BLaER1 treated with 17β-estradiol and CSF1 and Interleukin-3, amounts not matched to agents 10 nM and 100 nM (cell line): ENCODE measurements at regions not wholly inside any gene's neighbourhood (a gene's known extent, or its start where the extent isn't known, plus 50 kb on each side); places are given as distances from the start of the nearest gene placed in this dataset.
"Not testable (repeated sequence)": the region's sequence is repeated elsewhere in the genome, so short reads cannot be mapped to it uniquely, and the experiment has no call there.

Experiments used
- H3K27ac ChIP-seq, 11 experiments: shearing (Covaris generic); formaldehyde crosslinking; 2 replicates each; pipeline ENCODE4 v1.8.1; 2022
- H3K27me3 ChIP-seq, 11 experiments: shearing (Covaris generic); formaldehyde crosslinking; 2 replicates each; pipeline ENCODE4 v1.8.1; 2022
- H3K36me3 ChIP-seq, 11 experiments: shearing (Covaris generic); formaldehyde crosslinking; 2 replicates each; pipeline ENCODE4 v1.8.1; 2022
- H3K4me1 ChIP-seq, 10 experiments: shearing (Covaris generic); formaldehyde crosslinking; 2 replicates each; pipeline ENCODE4 v1.8.1; 2022
- H3K4me2 ChIP-seq, 11 experiments: shearing (Covaris generic); formaldehyde crosslinking; 2 replicates each; pipeline ENCODE4 v1.8.1; 2022
- H3K4me3 ChIP-seq, 10 experiments: shearing (Covaris generic); formaldehyde crosslinking; 2 replicates each; pipeline ENCODE4 v1.8.1; 2022
- H3K9ac ChIP-seq, 11 experiments: shearing (Covaris generic); formaldehyde crosslinking; 2 replicates each; pipeline ENCODE4 v1.8.1; 2022
- H3K9me3 ChIP-seq, 11 experiments: shearing (Covaris generic); formaldehyde crosslinking; replicated peaks in 1 of 11; 2 replicates each; pipeline ENCODE4 v1.8.1; 2022
- H4K20me1 ChIP-seq, 11 experiments: shearing (Covaris generic); formaldehyde crosslinking; 2 replicates each; pipeline ENCODE4 v1.8.1; 2022
- Cebpa-rat ChIP-seq, 11 experiments: shearing (Covaris generic); IDR thresholded peaks; 2 replicates each; pipeline ENCODE4 v1.8.1; 2022

DNA sequence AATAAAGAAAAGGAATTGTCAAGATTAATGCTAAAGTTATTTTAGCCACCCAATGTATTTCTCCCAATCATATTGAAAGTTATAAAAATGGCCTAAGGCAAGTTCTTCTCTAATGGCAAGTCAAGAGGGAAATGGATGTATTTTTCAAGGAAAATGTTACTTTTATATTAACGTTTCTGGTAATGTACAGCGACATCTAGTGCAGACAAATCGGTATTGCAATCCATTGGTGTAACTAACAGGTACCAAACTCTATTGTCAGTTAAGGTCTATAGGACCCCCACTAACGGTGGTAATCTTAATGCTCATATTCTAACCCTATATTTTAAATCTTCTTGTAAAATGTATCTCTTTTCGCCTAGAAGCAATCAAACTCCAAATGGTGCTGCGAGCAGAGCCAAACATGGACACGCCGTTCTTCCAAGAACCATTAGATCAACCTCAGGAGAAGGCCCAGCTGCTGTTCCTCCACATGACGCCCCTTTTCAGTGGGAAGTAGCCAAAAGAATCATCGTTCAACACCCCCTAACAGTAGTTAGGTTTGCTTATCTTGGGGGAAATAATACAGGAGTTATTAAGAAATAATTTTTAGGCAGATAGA lies 98.5 kb upstream of the PABPC3 start:
- TF ChIP-seq Cebpa-rat (IDR thresholded peaks at IDR 0.05) = no peak
- H3K9me3 ChIP-seq = no peaks in the 10 kb centered on the region
- peaks cover 0 to 26% (median 3%) of the 10 kb centered on the region in 11 experiments; a peak in 7 of 22 replicates for H3K27me3 ChIP-seq
- H3K9ac ChIP-seq = no peak overlapping the region
- no peak overlapping the region for H3K27ac ChIP-seq
- no peak overlapping the region for H3K4me3 ChIP-seq
- H3K4me1 ChIP-seq = peaks cover 0 to 8% (median 0%) of the 10 kb centered on the region in 10 experiments; a peak in 3 of 20 replicates
- no peaks in the 10 kb centered on the region; a peak in 1 of 22 replicates for H4K20me1 ChIP-seq
- no peak overlapping the region for H3K4me2 ChIP-seq
- H3K36me3 ChIP-seq = no peaks in the 10 kb centered on the region

GRCh38 chr13:24998433-24998832 lies 97.5 kb upstream of the PABPC3 start:
- H3K27ac ChIP-seq = no peak overlapping the region
- no peak for TF ChIP-seq Cebpa-rat (IDR thresholded peaks at IDR 0.05)

DNA sequence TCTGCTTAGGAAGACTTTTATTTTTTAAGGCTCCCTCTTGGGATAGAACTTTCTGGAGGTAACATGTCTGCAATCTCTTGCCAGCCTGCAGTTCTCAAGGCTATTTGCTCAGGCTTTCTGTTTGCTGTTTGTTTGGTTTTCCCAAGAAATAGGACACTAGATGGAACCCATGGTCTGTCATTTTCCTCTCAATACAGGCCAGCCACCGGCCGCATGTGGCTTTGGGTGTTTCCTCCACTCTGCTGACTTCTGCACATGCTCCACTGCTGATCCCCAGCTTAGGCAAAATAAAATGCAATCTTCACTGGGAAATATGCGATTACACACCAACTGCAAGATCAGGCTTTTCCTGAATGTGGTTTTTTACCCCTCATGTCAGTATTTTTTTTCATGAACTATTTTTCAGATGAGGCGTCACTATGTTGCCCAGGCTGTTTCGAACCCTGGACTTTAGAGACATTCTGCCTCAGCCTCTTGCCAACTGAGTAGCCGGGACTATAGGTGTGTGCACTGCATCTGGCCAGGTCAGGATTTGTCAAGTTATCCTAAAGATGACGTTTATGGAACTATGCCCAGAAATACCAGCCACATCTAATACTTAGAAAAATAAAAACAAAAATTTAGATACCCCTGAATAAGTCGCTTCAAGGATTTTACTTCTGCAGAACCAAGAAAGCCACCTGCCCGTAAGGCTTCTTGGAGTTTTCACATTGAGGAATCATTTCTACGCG lies 94.3 kb upstream of the PABPC3 start:
- H3K9ac ChIP-seq = no peak overlapping the region
- no peak for TF ChIP-seq Cebpa-rat (IDR thresholded peaks at IDR 0.05)
- peak overlapping the region in 6 of 11 experiments; percentile 0 to 13 (median 4); a peak in 2 of 22 replicates for H3K4me2 ChIP-seq
- no peak overlapping the region for H3K27ac ChIP-seq
- H3K36me3 ChIP-seq = no peaks in the 10 kb centered on the region
- H3K27me3 ChIP-seq = peaks cover 0 to 34% (median 3%) of the 10 kb centered on the region in 11 experiments; a peak in 7 of 22 replicates
- no peaks in the 10 kb centered on the region; a peak in 1 of 22 replicates for H4K20me1 ChIP-seq
- no peaks in the 10 kb centered on the region for H3K9me3 ChIP-seq
- peaks cover 0 to 12% (median 5%) of the 10 kb centered on the region in 10 experiments; a peak in 5 of 20 replicates for H3K4me1 ChIP-seq
- H3K4me3 ChIP-seq = no peak overlapping the region

More at GRCh38 chr13:24998433-24998832, 97.5 kb upstream of the PABPC3 start:
- no peak overlapping the region for H3K9ac ChIP-seq
- H3K9me3 ChIP-seq = no peaks in the 10 kb centered on the region
- H3K4me1 ChIP-seq = peaks cover 0 to 9% (median 2%) of the 10 kb centered on the region in 10 experiments; a peak in 4 of 20 replicates
- no peak overlapping the region for H3K4me3 ChIP-seq
- H3K4me2 ChIP-seq = no peak overlapping the region
- H3K27me3 ChIP-seq = peaks cover 0 to 34% (median 3%) of the 10 kb centered on the region in 11 experiments; a peak in 7 of 22 replicates
- H3K36me3 ChIP-seq = no peaks in the 10 kb centered on the region
- no peaks in the 10 kb centered on the region; a peak in 1 of 22 replicates for H4K20me1 ChIP-seq

DNA sequence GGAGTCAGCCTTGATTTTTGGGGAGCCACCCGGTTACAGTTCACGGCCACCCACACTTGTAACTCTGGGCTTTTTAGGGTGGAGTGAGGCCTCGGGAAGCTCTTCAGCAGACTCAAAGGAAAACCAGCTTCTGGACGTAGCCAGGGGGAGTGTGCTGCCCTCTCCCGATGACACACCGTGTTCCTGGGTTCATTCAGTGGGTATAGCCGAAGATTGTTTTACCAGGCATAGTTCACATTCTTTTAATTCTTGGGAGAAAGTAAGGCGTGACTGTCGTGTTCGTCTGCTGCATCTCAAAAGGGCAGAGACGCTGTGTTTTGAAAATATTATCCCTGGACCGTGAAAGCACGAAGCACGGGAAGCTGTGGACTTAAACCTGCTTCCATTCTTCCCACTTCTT lies 93.6 kb upstream of the PABPC3 start:
- H4K20me1 ChIP-seq, H3K9ac ChIP-seq, H3K9me3 ChIP-seq, H3K27ac ChIP-seq, H3K4me3 ChIP-seq, H3K36me3 ChIP-seq, H3K4me2 ChIP-seq: not testable (repeated sequence)
- Histone ChIP-seq H3K4me1 (peaks cover 0 to 12% (median 5%) of the 10 kb centered on the region in 10 experiments; a peak in 5 of 20 replicates), H3K27me3 (peaks cover 0 to 34% (median 3%) of the 10 kb centered on the region in 11 experiments; a peak in 7 of 22 replicates)

DNA sequence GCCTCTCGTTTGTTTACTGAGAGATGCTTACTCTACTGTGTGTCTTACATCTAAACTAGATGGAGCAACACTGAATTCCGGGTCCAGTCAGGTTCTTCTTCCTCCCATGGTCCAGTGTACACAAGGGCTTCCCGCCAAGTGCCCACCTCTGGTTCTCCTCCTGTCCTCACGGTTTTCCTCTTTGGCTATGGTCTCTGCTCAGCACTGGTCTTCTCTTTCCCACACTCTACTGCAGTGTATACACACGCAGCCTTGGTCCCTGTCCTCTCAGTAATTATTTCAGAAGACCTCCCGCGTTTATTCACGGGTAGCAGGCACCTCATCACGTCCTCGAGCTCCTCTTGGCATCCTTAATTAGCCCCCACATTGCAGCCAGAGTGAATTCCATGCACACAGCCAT lies 91.4 kb upstream of the PABPC3 start:
- H3K4me2 ChIP-seq = not testable (repeated sequence)
- peaks cover 0 to 12% (median 5%) of the 10 kb centered on the region in 10 experiments; a peak in 5 of 20 replicates for H3K4me1 ChIP-seq

GRCh38 chr13:25005050-25005497 lies 90.9 kb upstream of the PABPC3 start:
- peaks cover 0 to 28% (median 3%) of the 10 kb centered on the region in 11 experiments; a peak in 7 of 22 replicates for H3K27me3 ChIP-seq
- H3K4me3 ChIP-seq, H3K9ac ChIP-seq, H3K27ac ChIP-seq, H3K36me3 ChIP-seq, H4K20me1 ChIP-seq, H3K9me3 ChIP-seq: not testable (repeated sequence)
- H3K4me2 ChIP-seq = peak overlapping the region in 4 of 11 experiments; percentile 29 to 53 (median 44); a peak in 4 of 22 replicates
- H3K4me1 ChIP-seq = peaks cover 0 to 12% (median 5%) of the 10 kb centered on the region in 10 experiments; a peak in 5 of 20 replicates

More for the DNA sequence above, 91.4 kb upstream of the PABPC3 start:
- H3K27ac ChIP-seq, H3K4me3 ChIP-seq, H3K9me3 ChIP-seq, H3K9ac ChIP-seq, H4K20me1 ChIP-seq, H3K36me3 ChIP-seq: not testable (repeated sequence)
- H3K27me3 ChIP-seq = peaks cover 0 to 34% (median 3%) of the 10 kb centered on the region in 11 experiments; a peak in 7 of 22 replicates

DNA sequence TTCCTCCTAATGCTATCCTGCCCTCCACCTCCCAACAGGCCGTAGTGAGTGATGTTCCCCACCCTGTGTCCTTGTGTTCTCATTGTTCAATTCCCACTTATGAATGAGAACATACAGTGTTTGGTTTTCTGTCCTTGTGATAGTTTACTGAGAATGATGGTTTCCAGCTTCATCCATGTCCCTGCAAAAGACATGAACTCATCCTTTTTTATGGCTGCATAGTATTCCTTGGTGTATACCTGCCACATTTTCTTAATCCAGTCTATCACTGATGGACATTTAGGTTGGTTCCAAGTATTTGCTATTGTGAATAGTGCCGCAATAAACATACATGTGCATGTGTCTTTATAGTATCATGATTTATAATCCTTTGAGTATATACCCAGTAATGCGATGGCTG lies 88.5 kb upstream of the PABPC3 start:
- H3K4me1 ChIP-seq, H3K36me3 ChIP-seq, H4K20me1 ChIP-seq, H3K9me3 ChIP-seq, H3K9ac ChIP-seq, H3K27ac ChIP-seq, H3K4me2 ChIP-seq, H3K4me3 ChIP-seq: not testable (repeated sequence)
- peaks cover 0 to 12% (median 0%) of the 10 kb centered on the region in 11 experiments; a peak in 5 of 22 replicates for H3K27me3 ChIP-seq

DNA sequence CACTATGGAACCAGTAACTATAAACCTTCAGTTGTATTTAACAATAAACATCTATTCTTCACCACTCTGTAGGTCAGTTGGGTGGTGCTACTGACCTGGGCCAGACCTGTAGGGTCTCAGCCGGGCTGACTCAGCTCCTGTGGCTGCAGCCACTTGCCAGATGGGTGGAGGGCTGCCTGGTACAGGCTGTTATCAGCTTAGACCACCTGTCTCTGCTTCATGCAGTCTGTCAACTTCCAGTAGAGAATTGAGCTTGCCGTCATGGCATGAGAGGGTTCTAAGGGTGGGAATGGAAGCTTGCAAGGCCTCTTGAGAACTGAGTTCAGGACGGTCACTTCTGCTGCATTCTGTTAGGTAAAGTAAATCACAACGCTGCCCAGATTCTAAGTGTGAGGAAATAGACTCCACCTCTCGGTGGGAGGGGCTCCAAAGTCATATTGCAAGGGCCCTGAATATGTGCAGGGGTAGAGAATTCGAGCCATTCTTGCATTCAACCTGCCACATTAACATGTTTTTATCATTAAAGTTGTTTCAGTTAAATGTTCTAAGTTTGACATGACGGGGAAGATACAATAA lies 81.5 kb upstream of the PABPC3 start:
- H3K9me3 ChIP-seq, H3K36me3 ChIP-seq, H3K4me2 ChIP-seq, H3K4me3 ChIP-seq, H3K9ac ChIP-seq, H3K27ac ChIP-seq, H4K20me1 ChIP-seq: not testable (repeated sequence)
- peaks cover 0 to 26% (median 0%) of the 10 kb centered on the region in 11 experiments; a peak in 10 of 22 replicates for H3K27me3 ChIP-seq
- peaks cover 0 to 31% (median 21%) of the 10 kb centered on the region in 10 experiments; a peak in 13 of 20 replicates for H3K4me1 ChIP-seq

GRCh38 chr13:25017176-25017575 lies 78.8 kb upstream of the PABPC3 start:
- H3K27ac ChIP-seq = peak overlapping the region in 1 of 11 experiments; percentile 67; a peak in 2 of 22 replicates
- not testable (repeated sequence) for H3K36me3 ChIP-seq, H3K9me3 ChIP-seq, H4K20me1 ChIP-seq
- peak overlapping the region in 2 of 11 experiments; percentile 63 to 74; a peak in 2 of 22 replicates for H3K9ac ChIP-seq
- H3K4me3 ChIP-seq = peak overlapping the region in 2 of 10 experiments; percentile 51 to 63; a peak in 1 of 20 replicates
- H3K4me1 ChIP-seq = peaks cover 0 to 31% (median 21%) of the 10 kb centered on the region in 10 experiments; a peak in 13 of 20 replicates
- peak overlapping the region in 7 of 11 experiments; percentile 90 to 99 (median 96); a peak in 14 of 22 replicates for H3K4me2 ChIP-seq
- H3K27me3 ChIP-seq = peaks cover 0 to 27% (median 0%) of the 10 kb centered on the region in 11 experiments; a peak in 10 of 22 replicates

- Histone ChIP-seq H3K4me1 (peaks cover 0 to 31% (median 21%) of the 10 kb centered on the region in 10 experiments; a peak in 13 of 20 replicates), H3K9ac (peak overlapping the region in 9 of 11 experiments; percentile 40 to 74 (median 58); a peak in 17 of 22 replicates), H3K27ac (peak overlapping the region in 4 of 11 experiments; percentile 28 to 67 (median 42); a peak in 5 of 22 replicates), H3K4me2 (peak overlapping the region; percentile 90 to 99 (median 97)), H3K4me3 (peak overlapping the region; percentile 51 to 74 (median 62)), H3K27me3 (peaks cover 0 to 27% (median 0%) of the 10 kb centered on the region in 11 experiments; a peak in 10 of 22 replicates)
- H3K36me3 ChIP-seq, H3K9me3 ChIP-seq, H4K20me1 ChIP-seq: not testable (repeated sequence)
These were observed 77.9 kb upstream of the PABPC3 start for GRCh38 chr13:25017808-25018728.
